ENCODE measurements at regions not wholly inside any gene's neighbourhood (a gene's known extent, or its start where the extent isn't known, plus 50 kb on each side); places are given as distances from the start of the nearest gene placed in this dataset.

DNA sequence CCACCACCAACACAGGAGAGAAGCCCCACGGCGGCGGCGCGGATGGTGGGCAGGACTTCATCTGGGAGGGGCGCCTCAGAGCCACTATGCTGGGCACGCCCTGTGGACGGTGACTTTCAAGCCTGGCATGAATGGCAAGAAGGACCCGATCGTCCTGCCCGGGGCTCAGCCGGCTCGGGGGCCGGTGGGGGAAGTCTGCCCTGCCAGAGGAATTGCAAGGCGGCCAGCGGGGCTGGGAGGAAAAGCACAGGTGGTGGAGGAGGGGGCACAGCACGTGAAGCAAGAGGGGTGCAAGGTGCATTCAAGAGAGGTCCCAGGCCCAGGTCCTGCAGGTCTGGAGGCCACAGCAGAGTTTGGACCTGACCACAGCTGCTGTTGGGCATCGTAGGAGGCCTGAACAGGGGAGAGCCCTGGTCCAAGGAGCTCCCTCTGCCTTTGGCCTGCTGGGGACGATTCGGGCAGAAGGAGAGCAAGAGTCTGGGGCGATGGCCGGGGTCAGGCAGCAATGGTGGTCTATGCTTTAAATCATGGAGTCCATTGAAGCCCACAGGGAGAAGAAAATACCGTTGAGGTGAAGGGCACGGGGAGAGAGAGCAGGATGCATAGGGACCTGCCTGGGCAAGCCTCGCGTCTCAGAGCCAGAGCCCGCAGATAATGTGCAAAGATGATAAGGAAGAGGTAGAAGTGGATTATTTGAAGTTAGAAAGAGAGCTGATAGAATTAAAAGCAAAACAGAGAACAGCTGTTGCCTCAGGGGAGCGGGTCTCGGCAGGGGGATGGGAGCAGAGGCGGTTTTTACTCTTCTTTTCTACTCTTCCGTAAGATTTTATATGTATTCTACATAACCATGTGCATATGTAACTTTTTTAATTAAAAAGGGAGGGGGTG, 82.6 kb upstream of the SHISAL1 start (continued):
- TF ChIP-seq HMGXB4 (CRISPR knock-in tag; IDR thresholded peaks at IDR 0.05; ENCODE audit: borderline replicate concordance) (no peak), NPAS2 (CRISPR knock-in tag; IDR thresholded peaks at IDR 0.05; ENCODE audit: borderline replicate concordance) (no peak)

GRCh38 chr22:44394246-44395117, 81.7 kb upstream of the SHISAL1 start:
- no peak for FAIRE-seq
- H3K4me1 ChIP-seq, result peaks cover 10% of the 10 kb centered on the region; the same call in 1 of the 3 replicates
- DNase-seq (ENCODE audit: low read depth in 1 of 2, low spot score in 1 of 2), result no peak
- H3K27ac ChIP-seq, result no peak overlapping the region
- ChIA-PET POLR2A (no interaction called here), CTCF (interaction anchor here (1.6 kb wide), 1 partner anchor 56 kb away, joined by 3 read pairs; no protein-coding TSS in a partner anchor)
- H3K4me2 ChIP-seq, result no peak overlapping the region
- no peaks in the 10 kb centered on the region for H3K9me3 ChIP-seq
- TF ChIP-seq E2F6 (IDR thresholded peaks at IDR 0.05; ENCODE audit: borderline replicate concordance, low read depth), result no peak
- TF ChIP-seq SREBF2 (IDR thresholded peaks at IDR 0.05), result no peak
- no peak for TF ChIP-seq PHF8 (IDR thresholded peaks at IDR 0.05; ENCODE audit: borderline replicate concordance, low read depth)
- TF ChIP-seq, protein P1, sequence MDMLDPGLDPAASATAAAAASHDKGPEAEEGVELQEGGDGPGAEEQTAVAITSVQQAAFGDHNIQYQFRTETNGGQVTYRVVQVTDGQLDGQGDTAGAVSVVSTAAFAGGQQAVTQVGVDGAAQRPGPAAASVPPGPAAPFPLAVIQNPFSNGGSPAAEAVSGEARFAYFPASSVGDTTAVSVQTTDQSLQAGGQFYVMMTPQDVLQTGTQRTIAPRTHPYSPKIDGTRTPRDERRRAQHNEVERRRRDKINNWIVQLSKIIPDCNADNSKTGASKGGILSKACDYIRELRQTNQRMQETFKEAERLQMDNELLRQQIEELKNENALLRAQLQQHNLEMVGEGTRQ (IDR thresholded peaks at IDR 0.05), result no peak
- TF ChIP-seq RARB (CRISPR knock-in tag; IDR thresholded peaks at IDR 0.05), result no peak
- no peak for TF ChIP-seq HOXB5 (CRISPR knock-in tag; IDR thresholded peaks at IDR 0.05)
- no peak for TF ChIP-seq FOSL2 (IDR thresholded peaks at IDR 0.05)
- no peak for TF ChIP-seq FOSL2 (CRISPR knock-in tag; IDR thresholded peaks at IDR 0.05)
- no peak for TF ChIP-seq KDM1A (IDR thresholded peaks at IDR 0.05; ENCODE audit: low read depth)
- TF ChIP-seq, protein P2, sequence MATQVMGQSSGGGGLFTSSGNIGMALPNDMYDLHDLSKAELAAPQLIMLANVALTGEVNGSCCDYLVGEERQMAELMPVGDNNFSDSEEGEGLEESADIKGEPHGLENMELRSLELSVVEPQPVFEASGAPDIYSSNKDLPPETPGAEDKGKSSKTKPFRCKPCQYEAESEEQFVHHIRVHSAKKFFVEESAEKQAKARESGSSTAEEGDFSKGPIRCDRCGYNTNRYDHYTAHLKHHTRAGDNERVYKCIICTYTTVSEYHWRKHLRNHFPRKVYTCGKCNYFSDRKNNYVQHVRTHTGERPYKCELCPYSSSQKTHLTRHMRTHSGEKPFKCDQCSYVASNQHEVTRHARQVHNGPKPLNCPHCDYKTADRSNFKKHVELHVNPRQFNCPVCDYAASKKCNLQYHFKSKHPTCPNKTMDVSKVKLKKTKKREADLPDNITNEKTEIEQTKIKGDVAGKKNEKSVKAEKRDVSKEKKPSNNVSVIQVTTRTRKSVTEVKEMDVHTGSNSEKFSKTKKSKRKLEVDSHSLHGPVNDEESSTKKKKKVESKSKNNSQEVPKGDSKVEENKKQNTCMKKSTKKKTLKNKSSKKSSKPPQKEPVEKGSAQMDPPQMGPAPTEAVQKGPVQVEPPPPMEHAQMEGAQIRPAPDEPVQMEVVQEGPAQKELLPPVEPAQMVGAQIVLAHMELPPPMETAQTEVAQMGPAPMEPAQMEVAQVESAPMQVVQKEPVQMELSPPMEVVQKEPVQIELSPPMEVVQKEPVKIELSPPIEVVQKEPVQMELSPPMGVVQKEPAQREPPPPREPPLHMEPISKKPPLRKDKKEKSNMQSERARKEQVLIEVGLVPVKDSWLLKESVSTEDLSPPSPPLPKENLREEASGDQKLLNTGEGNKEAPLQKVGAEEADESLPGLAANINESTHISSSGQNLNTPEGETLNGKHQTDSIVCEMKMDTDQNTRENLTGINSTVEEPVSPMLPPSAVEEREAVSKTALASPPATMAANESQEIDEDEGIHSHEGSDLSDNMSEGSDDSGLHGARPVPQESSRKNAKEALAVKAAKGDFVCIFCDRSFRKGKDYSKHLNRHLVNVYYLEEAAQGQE (IDR thresholded peaks at IDR 0.05), result no peak
- TF ChIP-seq TFCP2L1 (CRISPR knock-in tag; IDR thresholded peaks at IDR 0.05), result no peak
- 86% methylated on average over 17 of the region's 22 CpGs for WGBS (ENCODE audit: missing lambda C conversion rate)
- H3K4me3 ChIP-seq, result no peak overlapping the region
- no peak for ATAC-seq

DNA sequence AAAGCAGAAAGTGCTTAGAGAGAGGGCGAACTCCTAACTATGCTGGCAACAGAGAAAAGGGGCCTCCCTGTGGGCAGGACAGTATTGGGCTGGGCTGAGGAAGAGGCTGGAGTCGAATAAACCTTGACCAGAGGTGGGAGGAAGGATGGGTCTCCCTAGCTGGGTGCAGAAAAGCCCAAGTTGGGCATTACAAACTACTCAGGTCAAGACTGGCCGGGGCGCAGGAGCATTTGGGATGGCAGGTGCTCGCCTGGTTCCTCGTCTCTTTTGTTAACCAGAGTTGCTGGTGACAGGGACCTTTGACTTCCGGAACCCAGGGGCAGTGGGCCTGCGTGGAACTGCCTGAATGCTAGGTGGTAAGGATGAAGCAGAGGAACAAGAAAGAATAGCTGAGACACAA, 80.3 kb upstream of the SHISAL1 start:
- DNase-seq (ENCODE audit: low read depth in 1 of 2, low spot score in 1 of 2) (no peak), FAIRE-seq (no peak), ATAC-seq (no peak)
- H3K4me1 ChIP-seq, result peaks cover 10% of the 10 kb centered on the region; the same call in 1 of the 3 replicates
- peak overlapping the region in 1 of 2 experiments; percentile 35; a peak in 1 of 6 replicates for H3K27ac ChIP-seq
- peak overlapping the region; percentile 19; the same call in 1 of the 3 replicates for H3K4me2 ChIP-seq
- H3K4me3 ChIP-seq, result no peak overlapping the region
- 59% methylated on average over 8 of the region's 8 CpGs for WGBS (ENCODE audit: missing lambda C conversion rate)
- ChIA-PET CTCF (no interaction called here), POLR2A (no interaction called here)
- no peaks in the 10 kb centered on the region for H3K9me3 ChIP-seq
- TF ChIP-seq HOXB13 (CRISPR knock-in tag; IDR thresholded peaks at IDR 0.05; ENCODE audit: low read depth), result no peak
- TF ChIP-seq TP53 (CRISPR knock-in tag; IDR thresholded peaks at IDR 0.05), result no peak
- TF ChIP-seq FOXS1 (CRISPR knock-in tag; IDR thresholded peaks at IDR 0.05), result no peak
- TF ChIP-seq JUNB (IDR thresholded peaks at IDR 0.05), result no peak
- no peak for TF ChIP-seq RARB (CRISPR knock-in tag; IDR thresholded peaks at IDR 0.05)
- no peak for TF ChIP-seq RCOR1 (IDR thresholded peaks at IDR 0.05; ENCODE audit: low read depth, low read length)
- no peak for TF ChIP-seq BHLHE40 (IDR thresholded peaks at IDR 0.05; ENCODE audit: low read depth, low read length)
- TF ChIP-seq EHF (CRISPR knock-in tag; IDR thresholded peaks at IDR 0.05), result no peak
- no peak for TF ChIP-seq NPAS2 (CRISPR knock-in tag; IDR thresholded peaks at IDR 0.05; ENCODE audit: borderline replicate concordance)
- no peak for TF ChIP-seq HOXB5 (CRISPR knock-in tag; IDR thresholded peaks at IDR 0.05)
- TF ChIP-seq, protein P3, sequence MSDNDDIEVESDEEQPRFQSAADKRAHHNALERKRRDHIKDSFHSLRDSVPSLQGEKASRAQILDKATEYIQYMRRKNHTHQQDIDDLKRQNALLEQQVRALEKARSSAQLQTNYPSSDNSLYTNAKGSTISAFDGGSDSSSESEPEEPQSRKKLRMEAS (IDR thresholded peaks at IDR 0.05), result no peak
